Right atrium auricular region (tissue), 2 donors: ENCODE measurements at regions not wholly inside any gene's neighbourhood (a gene's known extent, or its start where the extent isn't known, plus 50 kb on each side); places are given as distances from the start of the nearest gene placed in this dataset.

ENCODE experiments used
- DNase-seq: peaks from one replicate; pipeline ENCODE4 v3.0.0-alpha.2; 2019; ENCODE audit warnings: low spot score
- H3K27ac ChIP-seq, 2 donors: fragments of 200-600 bp; sonication (generic); 1 replicate in 1 of 2; 2 replicates in 1 of 2; pipeline ENCODE4 v1.5.1; 2016 to 2019
- H3K27me3 ChIP-seq, 2 donors: fragments of 200-600 bp; sonication (generic); one replicate each; pipeline versions ENCODE4 v1.5.1 to v1.6.0; 2017 to 2019
- H3K36me3 ChIP-seq: fragments of 200-600 bp; sonication (generic); one replicate; pipeline ENCODE4 v1.5.1; 2016
- H3K4me1 ChIP-seq, 2 donors: fragments of 200-600 bp; sonication (generic); one replicate each; pipeline versions ENCODE4 v1.5.1 to v1.6.0; 2017 to 2019
- H3K4me3 ChIP-seq, 2 donors: fragments of 200-600 bp; sonication (generic); 1 replicate in 1 of 2; 2 replicates in 1 of 2; pipeline ENCODE4 v1.5.1; 2017 to 2019; ENCODE audit warnings: mild to moderate bottlenecking in 1 of 2, moderate library complexity in 1 of 2
- H3K9me3 ChIP-seq, 2 donors: fragments of 200-600 bp; sonication (generic); one replicate each; pipeline ENCODE4 v1.5.1; 2019
- TF ChIP-seq, protein P1 (sequence below), 2 donors: fragments of 200-600 bp; sonication (generic); IDR thresholded peaks; one replicate each; pipeline ENCODE4 v1.5.1; 2019; ENCODE audit warnings: antibody characterized with exemption in 2 of 2

DNA sequence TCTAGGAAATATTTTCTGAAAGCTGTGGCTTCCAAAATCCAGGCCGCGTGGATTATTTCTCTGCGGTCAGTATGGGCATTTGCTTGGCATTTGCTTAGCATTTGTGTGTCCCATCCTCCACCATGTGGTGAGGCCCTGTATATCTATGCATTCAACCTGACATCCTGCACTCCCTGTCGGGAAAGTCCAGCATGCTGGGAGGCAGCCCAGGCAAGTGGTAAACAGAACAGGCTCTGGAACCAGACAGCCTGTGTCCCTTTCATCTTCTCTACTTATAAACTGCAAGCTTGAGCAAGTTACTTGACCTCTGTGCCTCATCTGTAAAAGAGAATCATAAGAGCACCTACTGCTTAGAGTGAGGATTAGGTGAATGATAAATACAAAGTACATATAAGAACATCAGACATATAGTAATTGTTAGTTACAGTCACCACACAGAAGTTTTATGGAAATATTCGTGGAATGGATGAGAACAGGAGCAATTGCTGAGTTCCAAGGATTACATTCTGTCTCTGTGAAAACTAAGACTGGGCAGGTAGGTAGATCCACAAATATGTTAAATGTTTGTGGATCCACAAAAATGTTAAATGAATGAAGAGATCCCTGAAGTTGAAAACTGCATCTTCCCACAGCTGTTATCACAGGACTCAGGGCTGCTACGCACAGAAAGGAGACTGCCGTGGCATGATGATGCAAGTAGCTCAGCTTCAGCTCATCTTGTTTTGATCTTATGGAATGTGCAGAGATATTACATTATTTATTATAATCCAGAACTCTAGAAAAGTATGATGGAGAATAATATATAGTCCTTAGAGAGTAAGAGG, 317.0 kb upstream of the MMADHC start:
- TF ChIP-seq, protein P1, sequence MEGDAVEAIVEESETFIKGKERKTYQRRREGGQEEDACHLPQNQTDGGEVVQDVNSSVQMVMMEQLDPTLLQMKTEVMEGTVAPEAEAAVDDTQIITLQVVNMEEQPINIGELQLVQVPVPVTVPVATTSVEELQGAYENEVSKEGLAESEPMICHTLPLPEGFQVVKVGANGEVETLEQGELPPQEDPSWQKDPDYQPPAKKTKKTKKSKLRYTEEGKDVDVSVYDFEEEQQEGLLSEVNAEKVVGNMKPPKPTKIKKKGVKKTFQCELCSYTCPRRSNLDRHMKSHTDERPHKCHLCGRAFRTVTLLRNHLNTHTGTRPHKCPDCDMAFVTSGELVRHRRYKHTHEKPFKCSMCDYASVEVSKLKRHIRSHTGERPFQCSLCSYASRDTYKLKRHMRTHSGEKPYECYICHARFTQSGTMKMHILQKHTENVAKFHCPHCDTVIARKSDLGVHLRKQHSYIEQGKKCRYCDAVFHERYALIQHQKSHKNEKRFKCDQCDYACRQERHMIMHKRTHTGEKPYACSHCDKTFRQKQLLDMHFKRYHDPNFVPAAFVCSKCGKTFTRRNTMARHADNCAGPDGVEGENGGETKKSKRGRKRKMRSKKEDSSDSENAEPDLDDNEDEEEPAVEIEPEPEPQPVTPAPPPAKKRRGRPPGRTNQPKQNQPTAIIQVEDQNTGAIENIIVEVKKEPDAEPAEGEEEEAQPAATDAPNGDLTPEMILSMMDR (IDR thresholded peaks at IDR 0.05) = no peak

DNA sequence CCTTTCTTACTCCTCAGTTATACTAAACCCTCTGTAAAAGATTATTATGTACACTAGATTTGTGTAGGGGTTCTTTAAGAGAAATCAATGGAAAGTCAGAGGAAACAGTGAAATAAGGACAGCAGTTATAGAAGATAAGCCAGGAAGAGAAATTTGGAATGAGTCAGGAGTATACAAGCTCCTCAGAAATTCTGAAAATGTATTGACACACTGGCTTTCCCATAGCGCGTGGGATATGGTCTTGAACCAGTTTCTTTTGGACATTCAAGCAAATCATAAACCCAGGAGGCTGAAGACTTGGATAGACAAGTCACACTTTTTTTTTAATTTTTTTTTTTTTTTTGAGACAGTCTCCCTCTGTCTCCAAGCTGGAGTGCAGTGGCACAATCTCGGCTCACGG, 316.1 kb upstream of the MMADHC start:
- H3K27ac ChIP-seq = no peak overlapping the region
- no peaks in the 10 kb centered on the region for H3K9me3 ChIP-seq
- TF ChIP-seq, protein P1 (IDR thresholded peaks at IDR 0.05) = no peak
- H3K4me1 ChIP-seq = no peaks in the 10 kb centered on the region
- no peaks in the 10 kb centered on the region for H3K36me3 ChIP-seq
- DNase-seq = no peak
- no peak overlapping the region for H3K4me3 ChIP-seq
- no peaks in the 10 kb centered on the region for H3K27me3 ChIP-seq

More for the DNA sequence above, 317.0 kb upstream of the MMADHC start:
- H3K27ac ChIP-seq = no peak overlapping the region
- H3K27me3 ChIP-seq = no peaks in the 10 kb centered on the region
- DNase-seq = no peak
- no peaks in the 10 kb centered on the region for H3K36me3 ChIP-seq
- no peaks in the 10 kb centered on the region for H3K9me3 ChIP-seq
- no peak overlapping the region for H3K4me3 ChIP-seq
- no peaks in the 10 kb centered on the region for H3K4me1 ChIP-seq

DNA sequence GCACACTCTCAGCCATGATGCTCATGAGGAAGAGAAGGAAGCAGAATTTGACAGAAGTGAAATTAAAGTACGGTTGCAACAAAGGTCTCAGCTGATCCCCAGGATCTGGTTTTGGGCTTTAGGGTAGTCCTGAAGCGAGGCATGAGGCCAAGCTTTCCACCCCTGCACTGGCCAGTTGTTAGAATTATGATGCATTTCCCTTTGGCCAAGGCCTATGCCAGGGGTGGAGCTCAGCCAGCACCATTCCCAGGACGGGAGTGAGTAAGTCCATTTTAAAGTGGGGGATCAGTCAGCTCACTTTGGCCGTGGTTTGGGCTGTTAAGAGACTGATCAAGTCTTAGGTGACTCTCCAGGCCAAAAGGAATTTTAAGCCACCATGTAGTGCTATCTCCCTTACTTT, 314.5 kb upstream of the MMADHC start:
- Histone ChIP-seq H3K9me3 (no peaks in the 10 kb centered on the region), H3K27ac (no peak overlapping the region), H3K36me3 (no peaks in the 10 kb centered on the region), H3K4me1 (no peaks in the 10 kb centered on the region), H3K27me3 (no peaks in the 10 kb centered on the region), H3K4me3 (no peak overlapping the region)
- TF ChIP-seq, protein P1 (IDR thresholded peaks at IDR 0.05) = no peak
- DNase-seq = no peak

DNA sequence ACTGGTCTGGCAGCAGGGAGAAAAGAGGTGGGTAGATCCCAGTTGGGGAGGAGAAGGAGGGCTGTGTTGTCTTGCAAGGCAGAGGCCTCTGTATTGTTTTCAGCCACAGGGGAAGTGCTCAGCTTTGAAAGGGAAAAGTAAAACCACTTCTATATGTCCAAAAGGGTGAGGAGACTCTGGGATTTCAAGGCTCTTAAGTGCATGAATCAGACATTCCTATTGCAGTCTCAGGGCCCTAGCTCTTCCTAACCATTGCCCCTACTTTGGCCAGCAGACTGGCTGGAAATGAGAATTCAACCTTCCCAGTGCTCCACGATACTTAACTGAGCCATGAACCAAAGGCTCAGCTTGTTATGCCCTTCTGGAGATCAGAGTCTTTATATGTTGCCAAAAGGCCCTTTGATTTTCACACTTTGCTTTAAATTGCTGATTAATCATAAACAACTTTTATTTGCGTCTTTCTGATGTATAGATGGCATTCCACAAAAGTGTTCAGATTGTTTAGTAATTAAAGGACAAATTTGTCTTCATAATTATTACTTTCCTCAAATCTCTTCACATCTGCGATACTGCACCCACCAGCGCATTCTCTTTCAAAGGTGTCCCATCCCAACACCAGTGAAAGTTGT, 313.8 kb upstream of the MMADHC start:
- no peak overlapping the region for H3K4me3 ChIP-seq
- TF ChIP-seq, protein P1 (IDR thresholded peaks at IDR 0.05) = no peak

DNA sequence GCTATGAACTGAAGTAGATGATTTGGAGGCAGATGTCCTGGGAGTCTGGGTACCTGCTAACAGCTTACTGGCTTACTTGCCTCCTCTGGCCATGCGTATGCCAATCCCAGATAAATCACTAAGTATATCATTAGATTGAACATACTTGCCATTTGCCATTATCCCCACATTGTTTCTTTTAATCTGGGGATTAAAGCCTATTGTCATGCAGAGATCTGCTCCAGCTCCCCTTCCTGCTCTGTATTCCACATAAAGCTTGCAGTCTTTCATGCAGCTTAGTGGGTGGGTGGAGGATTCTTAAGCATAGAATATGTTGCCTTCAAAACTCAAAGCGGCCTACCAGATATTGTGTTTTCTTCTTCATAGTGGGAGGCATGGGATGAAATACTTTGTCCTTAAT, 311.8 kb upstream of the MMADHC start:
- Histone ChIP-seq H3K4me1 (no peaks in the 10 kb centered on the region), H3K4me3 (no peak overlapping the region), H3K36me3 (no peaks in the 10 kb centered on the region), H3K9me3 (no peaks in the 10 kb centered on the region), H3K27ac (no peak overlapping the region), H3K27me3 (no peaks in the 10 kb centered on the region)
- no peak for DNase-seq
- TF ChIP-seq, protein P1 (IDR thresholded peaks at IDR 0.05) = no peak

More for the DNA sequence above, 313.8 kb upstream of the MMADHC start:
- no peak for DNase-seq
- Histone ChIP-seq H3K36me3 (no peaks in the 10 kb centered on the region), H3K27me3 (no peaks in the 10 kb centered on the region), H3K27ac (no peak overlapping the region), H3K9me3 (no peaks in the 10 kb centered on the region), H3K4me1 (no peaks in the 10 kb centered on the region)
